HFF-Myc (cell line): ENCODE measurements at regions not wholly inside any gene's neighbourhood (a gene's known extent, or its start where the extent isn't known, plus 50 kb on each side); places are given as distances from the start of the nearest gene placed in this dataset.

Source experiments
- DNase-seq: peaks from one replicate; pipeline ENCODE4 v3.0.0-alpha.2; 2011; ENCODE audit warnings: low read depth; ENCODE audit errors: extremely low read depth
- H3K4me3 ChIP-seq: replicated peaks from 2 replicates; pipeline ENCODE4 v1.5.1; 2011; ENCODE audit warnings: low read depth, mild to moderate bottlenecking, control low read depth, low read length
- TF ChIP-seq, protein P1 (sequence below): IDR thresholded peaks from 2 replicates; pipeline ENCODE4 v1.5.1; 2012; ENCODE audit warnings: mild to moderate bottlenecking, low read depth, low read length, control low read depth; ENCODE audit errors: missing control alignments

DNA sequence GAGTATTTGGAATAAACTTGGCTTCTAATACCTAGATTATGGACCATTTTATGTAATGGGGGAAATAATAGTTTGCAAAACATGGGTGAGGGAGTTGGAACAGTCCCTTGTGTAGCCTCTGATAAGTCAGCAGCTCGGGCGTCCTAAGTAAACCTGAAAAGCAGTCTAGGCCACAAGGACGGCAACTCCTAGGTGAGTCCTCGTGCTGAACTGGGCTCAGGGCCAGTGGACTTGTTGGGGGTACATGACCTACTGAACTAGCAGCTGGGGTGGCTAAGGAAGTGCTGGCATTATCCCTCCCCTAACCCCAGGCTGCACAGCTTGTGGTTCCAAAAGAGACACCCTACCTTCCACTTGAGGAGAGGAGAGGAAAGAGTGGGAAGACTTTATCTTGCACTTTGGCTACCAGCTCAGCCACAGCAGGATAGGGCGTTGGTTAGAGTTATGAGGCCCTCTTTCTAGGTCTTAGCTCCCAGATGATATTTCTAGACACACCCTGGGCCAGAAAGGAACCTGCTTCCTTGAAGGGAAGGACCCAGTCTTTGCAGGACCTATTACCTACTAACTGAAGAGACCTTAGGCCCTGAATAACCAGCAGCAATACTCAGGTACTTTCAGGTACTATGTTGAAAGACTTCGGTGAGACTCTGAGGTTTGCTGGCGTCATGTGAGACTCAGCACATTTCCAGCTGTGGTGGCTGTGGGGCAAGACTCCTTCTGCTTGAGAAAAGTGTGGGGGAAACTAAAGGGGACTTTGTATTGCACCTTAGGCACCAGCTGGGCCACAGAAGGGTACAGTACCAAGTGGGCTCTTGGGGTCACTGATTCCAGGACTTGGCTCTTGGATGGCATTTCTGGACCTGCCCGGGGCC is 71.0 kb downstream of the AQP4 start:
- TF ChIP-seq, protein P1, sequence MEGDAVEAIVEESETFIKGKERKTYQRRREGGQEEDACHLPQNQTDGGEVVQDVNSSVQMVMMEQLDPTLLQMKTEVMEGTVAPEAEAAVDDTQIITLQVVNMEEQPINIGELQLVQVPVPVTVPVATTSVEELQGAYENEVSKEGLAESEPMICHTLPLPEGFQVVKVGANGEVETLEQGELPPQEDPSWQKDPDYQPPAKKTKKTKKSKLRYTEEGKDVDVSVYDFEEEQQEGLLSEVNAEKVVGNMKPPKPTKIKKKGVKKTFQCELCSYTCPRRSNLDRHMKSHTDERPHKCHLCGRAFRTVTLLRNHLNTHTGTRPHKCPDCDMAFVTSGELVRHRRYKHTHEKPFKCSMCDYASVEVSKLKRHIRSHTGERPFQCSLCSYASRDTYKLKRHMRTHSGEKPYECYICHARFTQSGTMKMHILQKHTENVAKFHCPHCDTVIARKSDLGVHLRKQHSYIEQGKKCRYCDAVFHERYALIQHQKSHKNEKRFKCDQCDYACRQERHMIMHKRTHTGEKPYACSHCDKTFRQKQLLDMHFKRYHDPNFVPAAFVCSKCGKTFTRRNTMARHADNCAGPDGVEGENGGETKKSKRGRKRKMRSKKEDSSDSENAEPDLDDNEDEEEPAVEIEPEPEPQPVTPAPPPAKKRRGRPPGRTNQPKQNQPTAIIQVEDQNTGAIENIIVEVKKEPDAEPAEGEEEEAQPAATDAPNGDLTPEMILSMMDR, result no peak
- DNase-seq, result no peak
- H3K4me3 ChIP-seq, result no peak overlapping the region

DNA sequence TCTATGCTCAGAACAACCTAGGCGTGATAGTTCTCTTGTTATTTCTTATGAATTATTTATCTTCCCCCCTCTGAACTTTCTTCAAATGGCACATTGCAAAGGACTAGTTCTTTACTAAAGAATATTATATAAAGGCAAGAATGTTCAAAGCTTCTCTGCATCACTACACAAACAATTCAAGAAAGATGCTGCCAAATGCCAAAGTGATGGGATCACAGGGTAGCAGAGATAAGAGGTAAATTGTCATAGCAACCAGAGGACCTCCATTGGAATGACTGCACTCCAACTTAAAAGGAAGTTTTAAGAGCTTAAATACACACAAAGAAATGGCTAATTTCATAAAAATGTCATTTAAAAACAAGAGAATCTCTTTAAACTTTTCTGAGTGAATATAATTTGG is 72.8 kb downstream of the AQP4 start:
- TF ChIP-seq, protein P1, result no peak
- no peak for DNase-seq
- H3K4me3 ChIP-seq, result no peak overlapping the region

DNA sequence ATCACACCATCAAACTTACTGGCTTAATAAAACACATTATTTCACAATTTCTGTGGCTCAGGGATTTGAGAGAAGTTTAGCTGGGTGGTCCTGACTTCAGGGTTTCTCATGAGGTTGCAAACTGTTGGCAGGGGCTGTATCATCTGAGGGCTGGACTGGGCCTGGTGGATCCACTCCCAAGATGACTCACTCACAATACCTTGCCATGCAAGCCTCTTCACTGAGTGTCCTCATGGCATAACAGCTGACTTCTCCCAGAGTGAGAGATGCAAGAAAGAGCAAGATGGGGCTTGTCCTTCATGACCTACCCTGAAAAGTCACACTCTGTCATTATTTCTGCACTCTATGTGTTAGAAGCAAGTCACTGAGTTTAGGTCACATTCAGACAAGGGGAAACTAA is 73.8 kb downstream of the AQP4 start:
- H3K4me3 ChIP-seq, result no peak overlapping the region
- DNase-seq, result no peak
- TF ChIP-seq, protein P1, result no peak

DNA sequence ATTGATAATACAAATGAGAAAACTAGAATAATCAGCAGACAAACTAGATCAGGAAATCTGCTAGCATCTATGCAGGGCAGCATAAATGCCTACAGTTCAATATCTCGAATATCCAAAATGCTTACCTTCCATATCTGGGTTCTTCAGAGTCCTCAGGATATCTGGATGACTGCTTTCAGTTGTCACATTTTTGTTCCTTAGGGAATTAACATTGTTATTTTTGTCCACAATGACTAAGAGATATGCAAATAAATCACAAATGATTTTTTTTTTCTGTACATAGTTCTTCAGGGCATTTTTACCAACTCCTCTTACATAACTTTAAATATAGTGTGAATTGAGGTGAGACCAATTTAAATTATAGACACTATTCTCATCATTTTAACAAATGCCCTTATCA is 80.9 kb downstream of the AQP4 start:
- TF ChIP-seq, protein P1, result no peak
- no peak overlapping the region for H3K4me3 ChIP-seq
- DNase-seq, result no peak

DNA sequence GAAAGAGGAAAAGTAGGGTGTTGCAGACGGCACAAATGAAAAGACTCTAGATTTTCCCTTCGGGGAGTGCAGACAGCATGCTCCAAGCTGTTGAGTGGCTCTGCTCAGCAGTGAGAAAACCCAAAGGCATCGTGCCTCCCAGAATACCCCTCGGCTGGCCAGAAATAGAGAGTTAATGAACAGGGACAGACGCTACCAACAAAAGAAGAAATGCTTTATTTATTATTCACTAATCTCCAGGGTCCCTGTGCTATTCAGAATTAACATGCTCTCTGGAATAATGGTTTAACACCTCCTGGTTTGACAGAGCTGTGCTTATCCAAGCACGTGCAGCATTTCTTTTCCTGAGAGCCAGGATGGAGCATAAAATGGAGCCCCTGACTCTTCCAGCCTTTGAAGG is 82.3 kb downstream of the AQP4 start:
- TF ChIP-seq, protein P1, result no peak
- no peak overlapping the region for H3K4me3 ChIP-seq

DNA sequence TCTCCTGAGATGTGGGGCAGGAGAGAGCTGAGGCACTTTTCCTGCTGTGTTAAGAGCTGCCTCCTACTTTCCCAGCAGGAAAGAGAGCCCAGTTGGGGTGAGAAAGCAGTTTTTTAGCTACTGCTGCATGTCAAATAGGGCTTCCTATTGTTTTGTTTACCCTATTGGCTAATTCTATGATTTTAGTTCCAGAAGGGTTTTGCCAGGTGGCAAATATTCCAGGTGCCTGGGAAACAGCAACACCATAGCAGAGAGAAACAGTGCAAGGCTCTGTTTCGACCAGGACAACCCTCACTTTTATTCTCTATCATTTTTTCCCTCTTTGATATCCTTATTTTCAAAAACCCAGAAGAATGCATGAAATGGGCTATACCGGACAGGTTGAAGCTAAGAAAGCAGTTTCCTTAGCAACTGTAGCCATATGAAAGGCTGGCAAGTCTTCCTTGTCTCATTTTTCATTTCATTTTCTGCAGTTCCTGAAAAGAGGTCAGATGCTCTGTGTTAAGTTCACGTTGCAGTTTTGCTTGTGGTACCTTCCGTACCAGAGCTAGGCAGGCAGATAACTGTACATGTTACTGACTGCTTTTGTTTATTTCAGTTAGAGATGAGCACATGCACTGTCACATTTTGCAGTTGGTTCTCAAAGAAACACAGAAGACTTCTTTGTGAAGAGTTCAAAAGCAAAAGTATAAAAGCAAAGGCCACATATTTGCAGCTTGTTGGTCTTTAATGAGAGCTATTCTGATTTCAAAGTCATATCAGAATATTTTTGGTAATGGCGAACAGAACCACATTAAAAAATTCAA is 84.8 kb downstream of the AQP4 start:
- no peak for DNase-seq
- TF ChIP-seq, protein P1, result no peak
- no peak overlapping the region for H3K4me3 ChIP-seq

More for the DNA sequence above, 82.3 kb downstream of the AQP4 start:
- DNase-seq, result no peak
